HepG2 (cell line): ENCODE measurements at regions not wholly inside any gene's neighbourhood (a gene's known extent, or its start where the extent isn't known, plus 50 kb on each side); places are given as distances from the start of the nearest gene placed in this dataset.

Experiments used
- SALL2 ChIP-seq: sonication (generic); formaldehyde crosslinking; IDR thresholded peaks from 2 replicates; pipeline ENCODE4 v1.8.1; 2023; ENCODE audit warnings: mild to moderate bottlenecking, missing genetic modification reagents, inconsistent platforms
- SRF ChIP-seq: IDR thresholded peaks from 2 replicates; pipeline ENCODE4 v1.6.1; 2011; ENCODE audit warnings: mild to moderate bottlenecking, low read depth, low read length, moderate library complexity
- SRY ChIP-seq: sonication (generic); formaldehyde crosslinking; IDR thresholded peaks from 2 replicates; pipeline ENCODE4 v1.8.0; 2022; ENCODE audit warnings: mild to moderate bottlenecking, missing genetic modification reagents
- ZBTB7A ChIP-seq: sonication (generic); formaldehyde crosslinking; IDR thresholded peaks from 2 replicates; pipeline ENCODE4 v1.8.0; 2022; ENCODE audit warnings: mild to moderate bottlenecking, missing genetic modification reagents
- ZNF143 ChIP-seq: sonication (generic); formaldehyde crosslinking; IDR thresholded peaks from 2 replicates; pipeline ENCODE4 v1.4.0; 2020; ENCODE audit warnings: missing genetic modification reagents
- TF ChIP-seq, protein P1 (sequence below): sonication (generic); formaldehyde crosslinking; IDR thresholded peaks from 2 replicates; pipeline ENCODE4 v1.5.1; 2020; ENCODE audit warnings: missing genetic modification reagents, mild to moderate bottlenecking, borderline replicate concordance
- TF ChIP-seq, protein P2 (sequence below): sonication (generic); formaldehyde crosslinking; IDR thresholded peaks from 2 replicates; pipeline ENCODE4 v1.5.0; 2020; ENCODE audit warnings: mild to moderate bottlenecking, missing genetic modification reagents, moderate library complexity

DNA sequence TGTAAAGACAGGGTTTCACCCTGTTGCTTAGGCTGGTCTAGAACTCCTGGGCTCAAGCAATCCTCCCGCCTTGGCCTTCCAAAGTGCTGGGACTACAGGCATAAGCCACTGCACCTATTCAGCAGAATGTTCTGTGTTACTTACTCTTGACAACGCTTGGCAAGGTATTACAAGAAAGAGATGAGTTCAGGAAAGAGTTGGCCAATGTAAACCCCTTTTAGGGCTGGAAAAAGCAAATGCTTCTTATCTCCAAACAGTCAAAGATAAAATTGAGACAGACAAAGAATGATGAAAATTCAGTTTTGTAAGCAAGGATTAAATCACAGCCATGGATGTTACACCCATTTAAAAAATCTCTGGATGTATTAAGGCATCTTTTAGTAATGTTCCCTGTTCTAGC, 114.0 kb upstream of the PODXL start:
- TF ChIP-seq SRF = no peak
- no peak for TF ChIP-seq SALL2 (CRISPR knock-in tag)
- TF ChIP-seq SRY (CRISPR knock-in tag) = no peak
- TF ChIP-seq, protein P1, sequence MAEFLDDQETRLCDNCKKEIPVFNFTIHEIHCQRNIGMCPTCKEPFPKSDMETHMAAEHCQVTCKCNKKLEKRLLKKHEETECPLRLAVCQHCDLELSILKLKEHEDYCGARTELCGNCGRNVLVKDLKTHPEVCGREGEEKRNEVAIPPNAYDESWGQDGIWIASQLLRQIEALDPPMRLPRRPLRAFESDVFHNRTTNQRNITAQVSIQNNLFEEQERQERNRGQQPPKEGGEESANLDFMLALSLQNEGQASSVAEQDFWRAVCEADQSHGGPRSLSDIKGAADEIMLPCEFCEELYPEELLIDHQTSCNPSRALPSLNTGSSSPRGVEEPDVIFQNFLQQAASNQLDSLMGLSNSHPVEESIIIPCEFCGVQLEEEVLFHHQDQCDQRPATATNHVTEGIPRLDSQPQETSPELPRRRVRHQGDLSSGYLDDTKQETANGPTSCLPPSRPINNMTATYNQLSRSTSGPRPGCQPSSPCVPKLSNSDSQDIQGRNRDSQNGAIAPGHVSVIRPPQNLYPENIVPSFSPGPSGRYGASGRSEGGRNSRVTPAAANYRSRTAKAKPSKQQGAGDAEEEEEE = no peak
- TF ChIP-seq ZNF143 (CRISPR knock-in tag) = no peak
- TF ChIP-seq, protein P2, sequence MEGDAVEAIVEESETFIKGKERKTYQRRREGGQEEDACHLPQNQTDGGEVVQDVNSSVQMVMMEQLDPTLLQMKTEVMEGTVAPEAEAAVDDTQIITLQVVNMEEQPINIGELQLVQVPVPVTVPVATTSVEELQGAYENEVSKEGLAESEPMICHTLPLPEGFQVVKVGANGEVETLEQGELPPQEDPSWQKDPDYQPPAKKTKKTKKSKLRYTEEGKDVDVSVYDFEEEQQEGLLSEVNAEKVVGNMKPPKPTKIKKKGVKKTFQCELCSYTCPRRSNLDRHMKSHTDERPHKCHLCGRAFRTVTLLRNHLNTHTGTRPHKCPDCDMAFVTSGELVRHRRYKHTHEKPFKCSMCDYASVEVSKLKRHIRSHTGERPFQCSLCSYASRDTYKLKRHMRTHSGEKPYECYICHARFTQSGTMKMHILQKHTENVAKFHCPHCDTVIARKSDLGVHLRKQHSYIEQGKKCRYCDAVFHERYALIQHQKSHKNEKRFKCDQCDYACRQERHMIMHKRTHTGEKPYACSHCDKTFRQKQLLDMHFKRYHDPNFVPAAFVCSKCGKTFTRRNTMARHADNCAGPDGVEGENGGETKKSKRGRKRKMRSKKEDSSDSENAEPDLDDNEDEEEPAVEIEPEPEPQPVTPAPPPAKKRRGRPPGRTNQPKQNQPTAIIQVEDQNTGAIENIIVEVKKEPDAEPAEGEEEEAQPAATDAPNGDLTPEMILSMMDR (CRISPR knock-in tag) = no peak
- no peak for TF ChIP-seq ZBTB7A (CRISPR knock-in tag)
